GM13977 (cell line): ENCODE measurements at regions not wholly inside any gene's neighbourhood (a gene's known extent, or its start where the extent isn't known, plus 50 kb on each side); places are given as distances from the start of the nearest gene placed in this dataset.

Experiments
- DNase-seq: peaks from one replicate; pipeline ENCODE4 v3.0.0; 2012; ENCODE audit warnings: low spot score
- CTCF ChIP-seq: IDR thresholded peaks from 2 replicates; pipeline ENCODE4 v1.5.1; 2012; ENCODE audit warnings: mild to moderate bottlenecking, control low read depth; ENCODE audit not compliant: insufficient read depth; ENCODE audit errors: extremely low read depth, missing control alignments
- in situ Hi-C: fragments of 300-500 bp; cut with MboI; formaldehyde crosslinking; loops from one replicate; pipeline ENCODE4 v1.12.0; 2022; ENCODE audit warnings: low sequenced_read_pairs, low pct_unique_long_range_greater_than_20kb, mixed read lengths, inconsistent platforms; ENCODE audit not compliant: unreplicated experiment

GRCh38 chr3:95401693-95402092 lies 1338.8 kb downstream of the NSUN3 start:
- DNase-seq: no peak
- in situ Hi-C loops: no loop called here
- no peak for TF ChIP-seq CTCF

GRCh38 chr3:95407709-95408463 lies 1345.0 kb downstream of the NSUN3 start:
- in situ Hi-C loops: no loop called here
- DNase-seq: no peak
- TF ChIP-seq CTCF: no peak

- in situ Hi-C loops: no loop called here
- DNase-seq: no peak
- TF ChIP-seq CTCF: no peak
Measured at GRCh38 chr3:95408464-95408862, 1345.6 kb downstream of the NSUN3 start.

- in situ Hi-C loops: no loop called here
- no peak for TF ChIP-seq CTCF
Measured at GRCh38 chr3:95418251-95418650, 1355.4 kb downstream of the NSUN3 start.

GRCh38 chr3:95424279-95424678 lies 1361.4 kb downstream of the NSUN3 start:
- no peak for DNase-seq
- in situ Hi-C loops: no loop called here
- no peak for TF ChIP-seq CTCF

More at GRCh38 chr3:95418251-95418650, 1355.4 kb downstream of the NSUN3 start:
- DNase-seq: no peak

GRCh38 chr3:95434491-95434890 lies 1371.6 kb downstream of the NSUN3 start:
- no peak for TF ChIP-seq CTCF
- DNase-seq: no peak
- in situ Hi-C loops: no loop called here
